Liver (tissue), 8 donors: ENCODE measurements at regions not wholly inside any gene's neighbourhood (a gene's known extent, or its start where the extent isn't known, plus 50 kb on each side); places are given as distances from the start of the nearest gene placed in this dataset.

Experiments
- DNase-seq: peaks from one replicate; pipeline ENCODE4 v3.0.0-alpha.2; 2017; ENCODE audit warnings: low spot score
- H3K27ac ChIP-seq, 2 donors: one replicate each; pipeline ENCODE4 v1.7.0; 2013; ENCODE audit warnings: inconsistent platforms in 2 of 2, low read length in 2 of 2, control low read depth in 1 of 2, low read depth in 1 of 2, mild to moderate bottlenecking in 1 of 2
- H3K27me3 ChIP-seq, 4 donors: one replicate each; pipeline versions ENCODE4 v1.6.1 to v1.7.0; 2013; ENCODE audit warnings: low read length in 3 of 4, inconsistent platforms in 1 of 4, mild to moderate bottlenecking in 1 of 4, moderate library complexity in 1 of 4; ENCODE audit not compliant: control insufficient read depth in 4 of 4, insufficient read depth in 4 of 4
- H3K36me3 ChIP-seq, 4 donors: one replicate each; pipeline versions ENCODE4 v1.6.1 to v1.7.0; 2013; ENCODE audit warnings: low read length in 3 of 4, mild to moderate bottlenecking in 3 of 4, low read depth in 1 of 4, moderate library complexity in 1 of 4; ENCODE audit not compliant: control insufficient read depth in 4 of 4, insufficient read depth in 3 of 4
- H3K4me1 ChIP-seq, 4 donors: one replicate each; pipeline versions ENCODE4 v1.6.1 to v1.7.0; 2013; ENCODE audit warnings: low read length in 3 of 4, mild to moderate bottlenecking in 3 of 4, moderate library complexity in 1 of 4; ENCODE audit not compliant: control insufficient read depth in 4 of 4, insufficient read depth in 4 of 4
- H3K4me3 ChIP-seq, 3 donors: one replicate each; pipeline versions ENCODE4 v1.6.1 to v1.7.0; 2013; ENCODE audit warnings: low read length in 3 of 3, control low read depth in 1 of 3, low read depth in 1 of 3, mild to moderate bottlenecking in 1 of 3
- H3K9ac ChIP-seq, 2 donors: one replicate each; pipeline ENCODE4 v1.7.0; 2013; ENCODE audit warnings: low read length in 2 of 2, mild to moderate bottlenecking in 2 of 2, moderate library complexity in 2 of 2, control low read depth in 1 of 2, low read depth in 1 of 2
- H3K9me3 ChIP-seq, 4 donors: one replicate each; pipeline versions ENCODE4 v1.6.1 to v1.7.0; 2013; ENCODE audit warnings: low read length in 3 of 4; ENCODE audit not compliant: control insufficient read depth in 4 of 4
- ATF3 ChIP-seq: IDR thresholded peaks from 2 replicates; pipeline ENCODE4 v1.6.1; 2016; ENCODE audit warnings: antibody characterized with exemption
- CTCF ChIP-seq: fragments of 150-350 bp; IDR thresholded peaks from 2 replicates; pipeline ENCODE4 v1.5.1; 2017; ENCODE audit warnings: improper control_type of control experiment, low read depth, low read length; ENCODE audit not compliant: missing input control
- EGR1 ChIP-seq, 2 donors: IDR thresholded peaks; 2 replicates each; pipeline ENCODE4 v1.6.1; 2016 to 2018; ENCODE audit warnings: antibody characterized with exemption in 2 of 2, low read depth in 2 of 2
- FOXA1 ChIP-seq: IDR thresholded peaks from 2 replicates; pipeline ENCODE4 v1.6.1; 2016; ENCODE audit warnings: antibody characterized with exemption
- FOXA2 ChIP-seq: IDR thresholded peaks from 2 replicates; pipeline ENCODE4 v1.6.1; 2016; ENCODE audit warnings: antibody characterized with exemption
- GABPA ChIP-seq, 2 donors: IDR thresholded peaks in 1 of 2; conservative IDR thresholded peaks in 1 of 2; 2 replicates each; pipeline ENCODE4 v1.6.1; 2016; ENCODE audit warnings: antibody characterized with exemption in 2 of 2, mild to moderate bottlenecking in 1 of 2, moderate library complexity in 1 of 2
- HNF4A ChIP-seq, 2 donors: conservative IDR thresholded peaks; 2 replicates each; pipeline ENCODE4 v1.6.1; 2016; ENCODE audit warnings: antibody characterized with exemption in 2 of 2, mild to moderate bottlenecking in 2 of 2
- HNF4G ChIP-seq: IDR thresholded peaks from 2 replicates; pipeline ENCODE4 v1.6.1; 2016; ENCODE audit warnings: antibody characterized with exemption
- JUND ChIP-seq, 2 donors: IDR thresholded peaks; 2 replicates each; pipeline ENCODE4 v1.6.1; 2016; ENCODE audit warnings: antibody characterized with exemption in 2 of 2
- MAX ChIP-seq: IDR thresholded peaks from 2 replicates; pipeline ENCODE4 v1.6.1; 2016; ENCODE audit warnings: antibody characterized with exemption
- NR2F2 ChIP-seq: IDR thresholded peaks from 2 replicates; pipeline ENCODE4 v1.6.1; 2016; ENCODE audit warnings: antibody characterized with exemption
- RAD21 ChIP-seq, 2 donors: IDR thresholded peaks; 2 replicates each; pipeline ENCODE4 v1.6.1; 2016; ENCODE audit warnings: antibody characterized with exemption in 2 of 2, mild to moderate bottlenecking in 2 of 2
- REST ChIP-seq: IDR thresholded peaks from 2 replicates; pipeline ENCODE4 v1.6.1; 2016; ENCODE audit warnings: antibody characterized with exemption, mild to moderate bottlenecking
- RXRA ChIP-seq, 2 donors: IDR thresholded peaks; 2 replicates each; pipeline ENCODE4 v1.6.1; 2017 to 2018; ENCODE audit warnings: antibody characterized with exemption in 2 of 2, mild to moderate bottlenecking in 1 of 2
- SP1 ChIP-seq: IDR thresholded peaks from 2 replicates; pipeline ENCODE4 v1.6.1; 2018; ENCODE audit warnings: antibody characterized with exemption, mild to moderate bottlenecking
- TAF1 ChIP-seq: conservative IDR thresholded peaks from 2 replicates; pipeline ENCODE4 v1.6.1; 2016; ENCODE audit warnings: antibody characterized with exemption, mild to moderate bottlenecking
- YY1 ChIP-seq: IDR thresholded peaks from 2 replicates; pipeline ENCODE4 v1.6.1; 2016; ENCODE audit warnings: antibody characterized with exemption, mild to moderate bottlenecking
- ZBTB33 ChIP-seq: IDR thresholded peaks from 2 replicates; pipeline ENCODE4 v1.6.1; 2016; ENCODE audit warnings: antibody characterized with exemption
- WGBS: extraction: QIAGEN DNeasy Blood & Tissue Kit; methylation state at CpG from one replicate; pipeline ENCODE4 v1.1.7; 2013; 5-methylcytosine and 5-hydroxymethylcytosine counted together
- donor health status: healthy.
- donor health status: healthy.
- donor health status: healthy.
- donor health status: healthy.
- donor health status: healthy.

GRCh38 chr3:77825001-77825827 lies 785.3 kb downstream of the ROBO2 start:
- H3K9me3 ChIP-seq = no peaks in the 10 kb centered on the region
- H3K4me3 ChIP-seq = no peak overlapping the region
- DNase-seq = no peak
- 88% methylated on average over 2 of the region's 2 CpGs for WGBS
- no peaks in the 10 kb centered on the region for H3K4me1 ChIP-seq
- H3K36me3 ChIP-seq = no peaks in the 10 kb centered on the region
- H3K27me3 ChIP-seq = no peaks in the 10 kb centered on the region
- H3K9ac ChIP-seq = no peak overlapping the region
- H3K27ac ChIP-seq = no peak overlapping the region
- no peak for TF ChIP-seq FOXA2
- TF ChIP-seq HNF4A (conservative IDR thresholded peaks at IDR 0.05) = no peak
- no peak for TF ChIP-seq FOXA1
- TF ChIP-seq YY1 = no peak
- TF ChIP-seq TAF1 = no peak
- TF ChIP-seq GABPA (IDR thresholded peaks at IDR 0.05 in 1 of 2, conservative IDR thresholded peaks at IDR 0.05 in 1 of 2) = no peak
- TF ChIP-seq NR2F2 = no peak
- no peak for TF ChIP-seq RAD21 (IDR thresholded peaks at IDR 0.05)
- TF ChIP-seq RXRA (IDR thresholded peaks at IDR 0.05) = no peak
- TF ChIP-seq HNF4G = no peak
- no peak for TF ChIP-seq ATF3
- TF ChIP-seq JUND (IDR thresholded peaks at IDR 0.05) = no peak
- no peak for TF ChIP-seq ZBTB33
- no peak for TF ChIP-seq REST
- no peak for TF ChIP-seq MAX
- no peak for TF ChIP-seq EGR1 (IDR thresholded peaks at IDR 0.05; ENCODE audit: low read depth in 2 of 2)
- no peak for TF ChIP-seq SP1
- no peak for TF ChIP-seq CTCF
